Activated T-helper 2 cell treated with anti-CD3 and anti-CD28 coated beads, Interferon-gamma antibody, Interleukin-2, Interleukin-4, amounts not matched to agents 10 μg/mL and 5 μg/mL and 100 μg/mL, durations not matched to agents 14 hours and 24 hours and 36 hours (primary cell): ENCODE measurements at regions not wholly inside any gene's neighbourhood (a gene's known extent, or its start where the extent isn't known, plus 50 kb on each side); places are given as distances from the start of the nearest gene placed in this dataset.

Experiments
- DNase-seq: peaks from one replicate; pipeline ENCODE4 v3.0.0; 2021; ENCODE audit warnings: low spot score
- H3K27ac Mint-ChIP-seq: one replicate; pipeline ENCODE4 v1.8.0; 2021; ENCODE audit warnings: mixed read lengths
- H3K27me3 Mint-ChIP-seq: one replicate; pipeline ENCODE4 v1.8.0; 2021; ENCODE audit warnings: low read depth, mixed read lengths
- H3K36me3 Mint-ChIP-seq: one replicate; pipeline ENCODE4 v1.8.0; 2021; ENCODE audit warnings: low read depth, mixed read lengths
- H3K4me1 Mint-ChIP-seq: one replicate; pipeline ENCODE4 v1.8.0; 2021; ENCODE audit warnings: low read depth, mixed read lengths
- H3K4me3 Mint-ChIP-seq: one replicate; pipeline ENCODE4 v1.8.0; 2021; ENCODE audit warnings: low read depth, mild to moderate bottlenecking, moderate library complexity, mixed read lengths
- H3K9me3 Mint-ChIP-seq: one replicate; pipeline ENCODE4 v1.8.0; 2021; ENCODE audit warnings: mixed read lengths
- intact Hi-C: fragments of 100-400 bp; cut with micrococcal nuclease; formaldehyde crosslinking; loops from one replicate; pipeline ENCODE4 v1.15.1; 2023

- intact Hi-C loops = no loop called here
- no peak overlapping the region for H3K4me3 Mint-ChIP-seq
- H3K4me1 Mint-ChIP-seq = no peaks in the 10 kb centered on the region
- DNase-seq = no peak
- no peaks in the 10 kb centered on the region for H3K9me3 Mint-ChIP-seq
- no peak overlapping the region for H3K27ac Mint-ChIP-seq
- no peaks in the 10 kb centered on the region for H3K36me3 Mint-ChIP-seq
- peaks cover 2% of the 10 kb centered on the region for H3K27me3 Mint-ChIP-seq
These were observed 61.7 kb upstream of the PLXNA4 start for GRCh38 chr7:132638000-132638399.

- Mint-ChIP-seq H3K36me3 (no peaks in the 10 kb centered on the region), H3K4me1 (no peaks in the 10 kb centered on the region), H3K27me3 (peaks cover 2% of the 10 kb centered on the region), H3K4me3 (no peak overlapping the region), H3K27ac (no peak overlapping the region), H3K9me3 (no peaks in the 10 kb centered on the region)
- DNase-seq = no peak
- intact Hi-C loops = no loop called here
These were observed 60.3 kb upstream of the PLXNA4 start for GRCh38 chr7:132636581-132636980.

- Mint-ChIP-seq H3K27me3 (peaks cover 2% of the 10 kb centered on the region), H3K9me3 (no peaks in the 10 kb centered on the region), H3K4me1 (no peaks in the 10 kb centered on the region), H3K4me3 (no peak overlapping the region), H3K36me3 (no peaks in the 10 kb centered on the region), H3K27ac (no peak overlapping the region)
- no peak for DNase-seq
- intact Hi-C loops = no loop called here
These were observed 58.9 kb upstream of the PLXNA4 start for GRCh38 chr7:132635127-132635526.

GRCh38 chr7:132630834-132631233, 54.6 kb upstream of the PLXNA4 start:
- no peak for DNase-seq
- intact Hi-C loops = no loop called here
- peaks cover 13% of the 10 kb centered on the region for H3K27me3 Mint-ChIP-seq
- H3K9me3 Mint-ChIP-seq = no peaks in the 10 kb centered on the region
- H3K36me3 Mint-ChIP-seq = no peaks in the 10 kb centered on the region
- H3K4me1 Mint-ChIP-seq = no peaks in the 10 kb centered on the region
- H3K27ac Mint-ChIP-seq = no peak overlapping the region
- no peak overlapping the region for H3K4me3 Mint-ChIP-seq
